Colonic mucosa (tissue), 4 donors: ENCODE measurements at regions not wholly inside any gene's neighbourhood (a gene's known extent, or its start where the extent isn't known, plus 50 kb on each side); places are given as distances from the start of the nearest gene placed in this dataset.

ENCODE experiments used
- DNase-seq: peaks from one replicate; pipeline ENCODE4 v3.0.0-alpha.2; 2020
- H3K27ac ChIP-seq: fragments of 200-600 bp; one replicate; pipeline ENCODE4 v1.8.0; 2021
- H3K27me3 ChIP-seq: fragments of 200-600 bp; one replicate; pipeline ENCODE4 v1.8.0; 2021
- H3K36me3 ChIP-seq: fragments of 200-600 bp; one replicate; pipeline ENCODE4 v1.8.0; 2021
- H3K4me1 ChIP-seq: fragments of 200-600 bp; one replicate; pipeline ENCODE4 v1.8.0; 2021; ENCODE audit warnings: mild to moderate bottlenecking
- H3K4me3 ChIP-seq: fragments of 200-600 bp; one replicate; pipeline ENCODE4 v1.8.0; 2021
- H3K9ac ChIP-seq, 2 donors: one replicate each; pipeline ENCODE4 v1.7.0; 2013; ENCODE audit warnings: control low read depth in 2 of 2, low read depth in 2 of 2, low read length in 2 of 2
- H3K9me3 ChIP-seq: fragments of 200-600 bp; one replicate; pipeline ENCODE4 v1.8.0; 2021
- intact Hi-C: fragments of 100-400 bp; cut with DNase I; formaldehyde crosslinking; loops from one replicate; pipeline ENCODE4 v1.14.1; 2022
- TF ChIP-seq, protein P1 (sequence below): fragments of 200-600 bp; IDR thresholded peaks from one replicate; pipeline ENCODE4 v1.8.0; 2022; ENCODE audit warnings: antibody characterized with exemption, mild to moderate bottlenecking
- donor health status: healthy.
- donor health status: DM: no; HTN: no; CAD: no.
- donor health status: DM: no; HTN: no; CAD: no.

DNA sequence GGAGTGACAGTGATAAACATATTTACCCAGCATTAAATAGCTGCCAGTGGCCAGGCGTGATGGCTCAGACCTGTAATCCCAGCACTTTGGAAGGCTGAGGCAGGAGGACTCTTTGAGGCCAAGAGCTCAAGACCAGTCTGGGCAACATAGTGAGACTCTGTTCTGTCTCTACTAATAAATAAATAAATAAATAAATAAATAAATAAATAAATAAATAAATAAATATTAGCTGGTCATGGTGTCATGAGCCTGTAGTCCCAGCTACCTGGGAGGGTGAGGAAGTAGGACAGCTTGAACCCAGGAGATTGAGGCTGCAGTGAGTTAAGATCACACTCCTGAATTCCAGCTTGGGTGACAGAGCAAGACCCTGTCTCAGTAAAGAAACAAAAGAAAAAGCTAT is 384.0 kb upstream of the ADARB2 start:
- no peak overlapping the region for H3K9ac ChIP-seq
- H3K27ac ChIP-seq = no peak overlapping the region
- no peaks in the 10 kb centered on the region for H3K4me1 ChIP-seq
- no peaks in the 10 kb centered on the region for H3K36me3 ChIP-seq
- no peaks in the 10 kb centered on the region for H3K9me3 ChIP-seq
- TF ChIP-seq, protein P1, sequence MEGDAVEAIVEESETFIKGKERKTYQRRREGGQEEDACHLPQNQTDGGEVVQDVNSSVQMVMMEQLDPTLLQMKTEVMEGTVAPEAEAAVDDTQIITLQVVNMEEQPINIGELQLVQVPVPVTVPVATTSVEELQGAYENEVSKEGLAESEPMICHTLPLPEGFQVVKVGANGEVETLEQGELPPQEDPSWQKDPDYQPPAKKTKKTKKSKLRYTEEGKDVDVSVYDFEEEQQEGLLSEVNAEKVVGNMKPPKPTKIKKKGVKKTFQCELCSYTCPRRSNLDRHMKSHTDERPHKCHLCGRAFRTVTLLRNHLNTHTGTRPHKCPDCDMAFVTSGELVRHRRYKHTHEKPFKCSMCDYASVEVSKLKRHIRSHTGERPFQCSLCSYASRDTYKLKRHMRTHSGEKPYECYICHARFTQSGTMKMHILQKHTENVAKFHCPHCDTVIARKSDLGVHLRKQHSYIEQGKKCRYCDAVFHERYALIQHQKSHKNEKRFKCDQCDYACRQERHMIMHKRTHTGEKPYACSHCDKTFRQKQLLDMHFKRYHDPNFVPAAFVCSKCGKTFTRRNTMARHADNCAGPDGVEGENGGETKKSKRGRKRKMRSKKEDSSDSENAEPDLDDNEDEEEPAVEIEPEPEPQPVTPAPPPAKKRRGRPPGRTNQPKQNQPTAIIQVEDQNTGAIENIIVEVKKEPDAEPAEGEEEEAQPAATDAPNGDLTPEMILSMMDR = no peak
- intact Hi-C loops = no loop called here
- DNase-seq = no peak
- no peak overlapping the region for H3K4me3 ChIP-seq
- no peaks in the 10 kb centered on the region for H3K27me3 ChIP-seq

DNA sequence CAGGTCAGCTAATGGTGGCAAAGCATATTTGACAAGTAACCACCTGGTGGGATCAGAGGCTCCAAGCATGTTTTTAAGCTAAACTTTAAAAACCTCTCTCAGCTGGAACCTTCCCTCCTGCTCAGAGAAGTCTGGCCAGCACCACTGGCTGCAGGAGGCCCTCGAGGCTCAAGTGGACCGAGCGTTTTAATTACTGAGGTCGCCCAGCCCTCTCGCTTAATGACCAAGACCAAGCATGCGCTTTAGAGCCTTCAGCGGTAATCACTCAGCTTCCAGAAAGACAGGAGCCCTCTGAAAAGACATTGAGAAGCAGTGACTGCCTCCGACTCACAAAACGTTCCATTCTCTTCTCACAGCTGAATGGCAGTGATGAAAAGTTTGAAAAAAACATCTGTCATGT is 383.4 kb upstream of the ADARB2 start:
- no peak overlapping the region for H3K4me3 ChIP-seq
- no peaks in the 10 kb centered on the region for H3K36me3 ChIP-seq
- intact Hi-C loops = no loop called here
- no peak overlapping the region for H3K9ac ChIP-seq
- TF ChIP-seq, protein P1 = no peak
- no peaks in the 10 kb centered on the region for H3K27me3 ChIP-seq
- H3K9me3 ChIP-seq = no peaks in the 10 kb centered on the region
- H3K4me1 ChIP-seq = no peaks in the 10 kb centered on the region
- no peak for DNase-seq
- H3K27ac ChIP-seq = no peak overlapping the region

DNA sequence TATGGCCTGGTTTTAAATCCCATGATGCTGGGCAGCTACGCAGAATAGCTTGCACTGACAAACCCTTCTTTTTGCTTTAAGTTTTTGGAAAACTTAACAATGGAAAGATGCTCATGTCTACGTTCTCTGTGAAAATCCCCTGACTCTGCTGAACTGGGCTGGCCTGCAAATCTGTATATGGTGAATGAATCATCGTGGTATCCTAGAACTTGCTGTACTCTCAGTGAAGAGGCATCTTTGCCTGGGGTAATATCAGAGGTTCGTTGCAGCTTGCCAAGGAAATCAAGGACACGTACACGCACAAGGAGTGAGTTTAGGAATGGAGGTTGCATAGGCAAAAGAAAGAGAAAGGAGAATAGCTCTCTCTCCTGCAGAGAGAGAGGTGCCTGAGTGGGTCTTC is 382.0 kb upstream of the ADARB2 start:
- Histone ChIP-seq H3K4me1 (no peaks in the 10 kb centered on the region), H3K27ac (no peak overlapping the region), H3K36me3 (no peaks in the 10 kb centered on the region), H3K9me3 (no peaks in the 10 kb centered on the region), H3K9ac (no peak overlapping the region), H3K27me3 (no peaks in the 10 kb centered on the region), H3K4me3 (no peak overlapping the region)
- TF ChIP-seq, protein P1 = no peak
- DNase-seq = no peak
- intact Hi-C loops = no loop called here

DNA sequence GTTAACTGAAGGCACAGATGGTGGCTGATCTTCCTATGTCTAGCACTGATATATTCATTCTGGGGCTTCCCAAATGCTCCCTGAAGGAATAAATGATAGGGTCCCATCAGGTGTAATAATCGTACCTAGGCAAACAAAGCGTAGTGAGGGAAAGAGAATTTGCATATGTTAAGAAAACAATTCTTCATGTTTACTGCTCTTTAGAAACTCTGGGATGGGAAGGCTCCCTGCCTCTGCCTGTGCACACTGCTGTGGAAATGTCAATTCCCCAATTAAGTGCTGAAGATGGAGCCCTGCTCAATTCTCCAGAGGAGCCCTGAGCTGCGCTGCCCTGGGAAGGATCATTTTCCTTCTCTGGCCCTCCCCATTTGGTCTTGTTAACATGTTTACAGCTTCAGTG is 380.9 kb upstream of the ADARB2 start:
- Histone ChIP-seq H3K4me1 (no peaks in the 10 kb centered on the region), H3K9ac (no peak overlapping the region), H3K9me3 (no peaks in the 10 kb centered on the region), H3K27ac (no peak overlapping the region), H3K27me3 (no peaks in the 10 kb centered on the region), H3K36me3 (no peaks in the 10 kb centered on the region), H3K4me3 (no peak overlapping the region)
- intact Hi-C loops = no loop called here
- no peak for DNase-seq
- TF ChIP-seq, protein P1 = no peak

DNA sequence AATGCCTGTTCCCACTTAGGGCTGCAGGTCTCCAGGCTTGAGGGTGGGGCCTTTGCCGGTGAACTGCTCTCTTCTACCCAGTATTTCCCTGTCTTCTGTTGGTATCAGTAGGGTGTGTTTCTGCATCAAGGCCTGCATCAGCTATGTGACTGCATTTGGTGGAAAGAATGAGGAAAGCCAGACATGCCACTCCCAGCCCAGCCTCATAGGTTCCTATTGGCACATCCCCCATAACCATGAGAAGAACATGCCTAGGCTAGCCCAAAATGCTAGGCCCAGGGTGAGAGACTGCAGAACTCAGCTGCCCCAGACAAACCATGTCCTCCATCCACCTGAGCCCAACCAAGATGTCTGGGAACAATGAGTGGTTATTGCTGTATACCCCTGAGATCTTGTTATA is 380.3 kb upstream of the ADARB2 start:
- Histone ChIP-seq H3K27me3 (no peaks in the 10 kb centered on the region), H3K9me3 (no peaks in the 10 kb centered on the region), H3K4me1 (no peaks in the 10 kb centered on the region), H3K4me3 (no peak overlapping the region), H3K27ac (no peak overlapping the region), H3K9ac (no peak overlapping the region), H3K36me3 (no peaks in the 10 kb centered on the region)
- DNase-seq = no peak
- TF ChIP-seq, protein P1 = no peak
- intact Hi-C loops = no loop called here

DNA sequence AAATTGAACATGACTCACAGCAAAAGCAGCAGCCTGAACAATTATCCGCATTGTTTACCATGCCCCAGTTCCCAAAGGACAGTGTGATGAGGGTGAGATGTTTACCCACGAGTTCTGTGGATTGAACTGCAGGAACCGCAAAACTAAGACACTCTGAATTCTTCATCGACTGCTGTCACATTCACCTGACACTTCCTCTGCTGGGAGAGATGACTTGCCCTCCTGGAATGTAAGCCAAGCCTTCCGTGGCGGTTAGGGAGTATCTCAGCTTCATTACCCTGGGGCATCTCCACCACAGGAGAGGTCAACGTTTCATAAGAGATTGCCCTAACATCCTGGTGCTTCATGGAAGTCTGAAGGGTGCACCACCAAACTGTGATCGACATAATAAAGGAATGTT is 374.6 kb upstream of the ADARB2 start:
- DNase-seq = no peak

More for the DNA sequence above, 374.6 kb upstream of the ADARB2 start:
- no peaks in the 10 kb centered on the region for H3K9me3 ChIP-seq
- intact Hi-C loops = no loop called here
- H3K4me1 ChIP-seq = no peaks in the 10 kb centered on the region
- no peak overlapping the region for H3K27ac ChIP-seq
- TF ChIP-seq, protein P1 = no peak
- no peaks in the 10 kb centered on the region for H3K27me3 ChIP-seq
- no peak overlapping the region for H3K9ac ChIP-seq
- no peaks in the 10 kb centered on the region for H3K36me3 ChIP-seq
- no peak overlapping the region for H3K4me3 ChIP-seq
